PC-3 (cell line): ENCODE measurements at regions not wholly inside any gene's neighbourhood (a gene's known extent, or its start where the extent isn't known, plus 50 kb on each side); places are given as distances from the start of the nearest gene placed in this dataset.

Experiments
- EZH2 ChIP-seq: fragments of 300-600 bp; sonication (generic); IDR thresholded peaks from one replicate; pipeline ENCODE4 v1.6.1; 2017; ENCODE audit warnings: antibody characterized with exemption, mild to moderate bottlenecking, low read length; ENCODE audit not compliant: unreplicated experiment
- EZH2phosphoT487 ChIP-seq: fragments of 300-600 bp; sonication (generic); IDR thresholded peaks from 2 replicates; pipeline ENCODE4 v1.6.1; 2018; ENCODE audit warnings: mild to moderate bottlenecking, antibody characterized with exemption, low read length, borderline replicate concordance
- TF ChIP-seq, protein P1 (sequence below): fragments of 300-600 bp; sonication (generic); conservative IDR thresholded peaks from 2 replicates; pipeline ENCODE4 v1.5.1; 2017; ENCODE audit warnings: antibody characterized with exemption, low read depth, mild to moderate bottlenecking, low read length

DNA sequence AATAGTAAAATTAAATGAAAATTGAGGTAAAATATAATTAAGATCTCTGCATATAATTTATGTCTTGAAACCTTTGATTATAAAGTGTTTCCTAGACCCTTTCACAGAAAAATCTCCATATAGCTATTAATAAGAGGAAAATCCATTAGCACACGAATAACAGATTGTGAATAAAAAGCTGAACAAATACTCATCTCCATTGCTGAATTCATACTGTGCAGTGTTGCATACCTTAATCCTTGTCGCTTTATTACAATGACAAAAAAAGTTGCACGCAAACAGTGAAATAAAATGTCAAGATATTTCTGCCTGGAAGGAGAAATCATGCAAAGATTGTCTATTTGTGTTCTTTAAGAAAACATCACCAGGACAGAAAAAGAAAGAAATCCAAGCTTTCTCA is 499.1 kb upstream of the TMPRSS15 start:
- TF ChIP-seq, protein P1, sequence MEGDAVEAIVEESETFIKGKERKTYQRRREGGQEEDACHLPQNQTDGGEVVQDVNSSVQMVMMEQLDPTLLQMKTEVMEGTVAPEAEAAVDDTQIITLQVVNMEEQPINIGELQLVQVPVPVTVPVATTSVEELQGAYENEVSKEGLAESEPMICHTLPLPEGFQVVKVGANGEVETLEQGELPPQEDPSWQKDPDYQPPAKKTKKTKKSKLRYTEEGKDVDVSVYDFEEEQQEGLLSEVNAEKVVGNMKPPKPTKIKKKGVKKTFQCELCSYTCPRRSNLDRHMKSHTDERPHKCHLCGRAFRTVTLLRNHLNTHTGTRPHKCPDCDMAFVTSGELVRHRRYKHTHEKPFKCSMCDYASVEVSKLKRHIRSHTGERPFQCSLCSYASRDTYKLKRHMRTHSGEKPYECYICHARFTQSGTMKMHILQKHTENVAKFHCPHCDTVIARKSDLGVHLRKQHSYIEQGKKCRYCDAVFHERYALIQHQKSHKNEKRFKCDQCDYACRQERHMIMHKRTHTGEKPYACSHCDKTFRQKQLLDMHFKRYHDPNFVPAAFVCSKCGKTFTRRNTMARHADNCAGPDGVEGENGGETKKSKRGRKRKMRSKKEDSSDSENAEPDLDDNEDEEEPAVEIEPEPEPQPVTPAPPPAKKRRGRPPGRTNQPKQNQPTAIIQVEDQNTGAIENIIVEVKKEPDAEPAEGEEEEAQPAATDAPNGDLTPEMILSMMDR = no peak
- TF ChIP-seq EZH2 (no peak), EZH2phosphoT487 (no peak)
